ENCODE measurements at regions not wholly inside any gene's neighbourhood (a gene's known extent, or its start where the extent isn't known, plus 50 kb on each side); places are given as distances from the start of the nearest gene placed in this dataset.

GRCh38 chr6:24995270-24995669 is 59.5 kb upstream of the RIPOR2 start:
- TF ChIP-seq CTCF (IDR thresholded peaks at IDR 0.05; ENCODE audit: borderline replicate concordance, control extremely low read depth, extremely low read depth, insufficient read depth, missing control alignments) = no peak
- in situ Hi-C loops (cut with MboI; ENCODE audit: low sequenced_read_pairs, unreplicated experiment) = no loop called here
- DNase-seq (ENCODE audit: low spot score) = no peak

GRCh38 chr6:24996269-24996836 is 60.6 kb upstream of the RIPOR2 start:
- no peak for DNase-seq (ENCODE audit: low spot score)
- no peak for TF ChIP-seq CTCF (IDR thresholded peaks at IDR 0.05; ENCODE audit: borderline replicate concordance, control extremely low read depth, extremely low read depth, insufficient read depth, missing control alignments)
- in situ Hi-C loops (cut with MboI; ENCODE audit: low sequenced_read_pairs, unreplicated experiment) = no loop called here

- TF ChIP-seq CTCF (IDR thresholded peaks at IDR 0.05; ENCODE audit: borderline replicate concordance, control extremely low read depth, extremely low read depth, insufficient read depth, missing control alignments) = no peak
- no peak for DNase-seq (ENCODE audit: low spot score)
- in situ Hi-C loops (cut with MboI; ENCODE audit: low sequenced_read_pairs, unreplicated experiment) = no loop called here
Observed at GRCh38 chr6:24997231-24997630, 61.5 kb upstream of the RIPOR2 start.

- no peak for DNase-seq (ENCODE audit: low spot score)
- in situ Hi-C loops (cut with MboI; ENCODE audit: low sequenced_read_pairs, unreplicated experiment) = no loop called here
- no peak for TF ChIP-seq CTCF (IDR thresholded peaks at IDR 0.05; ENCODE audit: borderline replicate concordance, control extremely low read depth, extremely low read depth, insufficient read depth, missing control alignments)
Observed at GRCh38 chr6:24997905-24998304, 62.1 kb upstream of the RIPOR2 start.

GRCh38 chr6:25002326-25003091 is 66.7 kb upstream of the RIPOR2 start:
- no peak for TF ChIP-seq CTCF (IDR thresholded peaks at IDR 0.05; ENCODE audit: borderline replicate concordance, control extremely low read depth, extremely low read depth, insufficient read depth, missing control alignments)
- no peak for DNase-seq (ENCODE audit: low spot score)
- in situ Hi-C loops (cut with MboI; ENCODE audit: low sequenced_read_pairs, unreplicated experiment) = no loop called here

GRCh38 chr6:25004357-25004756 is 68.6 kb upstream of the RIPOR2 start:
- DNase-seq (ENCODE audit: low spot score) = no peak
- TF ChIP-seq CTCF (IDR thresholded peaks at IDR 0.05; ENCODE audit: borderline replicate concordance, control extremely low read depth, extremely low read depth, insufficient read depth, missing control alignments) = no peak
- in situ Hi-C loops (cut with MboI; ENCODE audit: low sequenced_read_pairs, unreplicated experiment) = no loop called here
